ENCODE measurements at regions not wholly inside any gene's neighbourhood (a gene's known extent, or its start where the extent isn't known, plus 50 kb on each side); places are given as distances from the start of the nearest gene placed in this dataset.
"Not testable (repeated sequence)": the region's sequence is repeated elsewhere in the genome, so short reads cannot be mapped to it uniquely, and the experiment has no call there.

DNA sequence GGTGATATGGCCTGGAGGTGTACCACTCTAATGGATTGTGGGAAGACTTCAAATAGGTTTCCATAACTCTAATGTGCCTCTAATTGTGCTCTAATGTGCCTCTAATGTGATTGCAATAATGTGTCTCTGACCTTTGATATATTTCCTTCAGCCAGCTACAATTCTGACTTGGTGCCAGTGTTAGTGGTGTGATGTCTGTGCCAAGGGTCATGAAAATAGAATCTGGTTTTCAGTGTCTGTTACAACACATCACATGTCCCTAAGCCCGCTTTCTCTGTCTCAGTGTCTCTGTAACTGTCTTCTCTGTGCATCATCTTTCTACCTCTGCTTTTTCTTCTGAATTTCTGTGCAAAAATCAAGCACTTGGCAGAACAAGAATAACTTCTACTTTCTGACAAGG, 77.2 kb upstream of the ECI2 start:
- Histone ChIP-seq H3K4me1 (ENCODE audit: low read depth, poor library complexity, severe bottlenecking) (no peaks in the 10 kb centered on the region), H2AFZ (ENCODE audit: low read depth) (no peak overlapping the region)
- TF ChIP-seq, protein P1, sequence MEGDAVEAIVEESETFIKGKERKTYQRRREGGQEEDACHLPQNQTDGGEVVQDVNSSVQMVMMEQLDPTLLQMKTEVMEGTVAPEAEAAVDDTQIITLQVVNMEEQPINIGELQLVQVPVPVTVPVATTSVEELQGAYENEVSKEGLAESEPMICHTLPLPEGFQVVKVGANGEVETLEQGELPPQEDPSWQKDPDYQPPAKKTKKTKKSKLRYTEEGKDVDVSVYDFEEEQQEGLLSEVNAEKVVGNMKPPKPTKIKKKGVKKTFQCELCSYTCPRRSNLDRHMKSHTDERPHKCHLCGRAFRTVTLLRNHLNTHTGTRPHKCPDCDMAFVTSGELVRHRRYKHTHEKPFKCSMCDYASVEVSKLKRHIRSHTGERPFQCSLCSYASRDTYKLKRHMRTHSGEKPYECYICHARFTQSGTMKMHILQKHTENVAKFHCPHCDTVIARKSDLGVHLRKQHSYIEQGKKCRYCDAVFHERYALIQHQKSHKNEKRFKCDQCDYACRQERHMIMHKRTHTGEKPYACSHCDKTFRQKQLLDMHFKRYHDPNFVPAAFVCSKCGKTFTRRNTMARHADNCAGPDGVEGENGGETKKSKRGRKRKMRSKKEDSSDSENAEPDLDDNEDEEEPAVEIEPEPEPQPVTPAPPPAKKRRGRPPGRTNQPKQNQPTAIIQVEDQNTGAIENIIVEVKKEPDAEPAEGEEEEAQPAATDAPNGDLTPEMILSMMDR (conservative IDR thresholded peaks at IDR 0.05; ENCODE audit: low read depth, low read length) = no peak

DNA sequence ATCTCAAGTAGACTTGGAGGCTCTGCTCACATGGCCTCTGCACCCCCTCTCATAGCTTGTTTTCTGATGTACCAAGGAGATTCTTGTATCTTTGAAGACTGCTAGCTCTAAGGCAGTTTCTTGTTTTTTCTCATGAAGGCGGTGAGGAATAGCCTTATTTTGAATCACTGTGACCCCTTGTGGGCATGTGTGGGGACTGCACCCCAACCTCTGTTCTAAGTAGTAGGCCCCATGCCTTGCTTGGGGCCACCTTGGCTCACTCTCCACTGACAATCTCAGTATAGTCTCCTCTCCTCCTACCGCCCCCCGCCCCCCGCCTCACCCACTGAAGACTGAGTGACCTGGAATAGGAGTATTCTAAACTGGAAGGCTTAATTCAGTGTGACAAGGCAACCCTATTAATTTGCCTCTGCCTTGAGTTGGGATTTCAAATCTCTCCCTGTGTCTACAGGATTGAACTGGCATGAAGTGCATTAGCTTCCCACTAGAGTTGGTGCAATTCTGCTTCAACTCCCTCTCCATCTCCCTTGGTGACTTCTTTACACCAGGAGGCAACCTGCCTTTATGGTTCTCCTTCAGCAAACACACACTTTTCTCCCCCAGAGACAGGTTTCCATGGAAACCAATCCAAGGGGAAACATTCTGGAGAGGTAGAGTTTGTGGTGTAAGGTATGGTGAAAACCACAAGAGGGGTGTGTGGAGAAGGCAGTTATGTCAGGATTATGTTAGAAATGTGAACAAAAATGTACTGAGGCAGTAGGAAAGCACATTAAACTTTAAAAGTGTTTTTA, 75.4 kb upstream of the ECI2 start:
- Histone ChIP-seq H3K79me2 (ENCODE audit: insufficient read depth, low read depth) (no peaks in the 10 kb centered on the region), H2AFZ (ENCODE audit: low read depth) (no peak overlapping the region), H4K20me1 (ENCODE audit: insufficient read depth) (no peaks in the 10 kb centered on the region), H3K9ac (no peak overlapping the region), H3K36me3 (ENCODE audit: insufficient read depth) (no peaks in the 10 kb centered on the region), H3K27me3 (ENCODE audit: insufficient read depth, low read depth) (no peaks in the 10 kb centered on the region), H3K27ac (no peak overlapping the region), H3K4me1 (ENCODE audit: low read depth, poor library complexity, severe bottlenecking) (no peaks in the 10 kb centered on the region), H3K4me3 (IDR thresholded peaks at IDR 0.05; ENCODE audit: insufficient read depth, low read depth, low read length) (no peak overlapping the region), H3K4me2 (no peak overlapping the region)
- TF ChIP-seq, protein P1 (conservative IDR thresholded peaks at IDR 0.05; ENCODE audit: low read depth, low read length) = peak; percentile 66

More for the DNA sequence above, 77.2 kb upstream of the ECI2 start:
- Histone ChIP-seq H4K20me1 (ENCODE audit: insufficient read depth) (no peaks in the 10 kb centered on the region), H3K36me3 (ENCODE audit: insufficient read depth) (no peaks in the 10 kb centered on the region), H3K4me2 (no peak overlapping the region), H3K4me3 (IDR thresholded peaks at IDR 0.05; ENCODE audit: insufficient read depth, low read depth, low read length) (no peak overlapping the region), H3K79me2 (ENCODE audit: insufficient read depth, low read depth) (no peaks in the 10 kb centered on the region), H3K27me3 (ENCODE audit: insufficient read depth, low read depth) (no peaks in the 10 kb centered on the region), H3K27ac (no peak overlapping the region), H3K9ac (no peak overlapping the region)

DNA sequence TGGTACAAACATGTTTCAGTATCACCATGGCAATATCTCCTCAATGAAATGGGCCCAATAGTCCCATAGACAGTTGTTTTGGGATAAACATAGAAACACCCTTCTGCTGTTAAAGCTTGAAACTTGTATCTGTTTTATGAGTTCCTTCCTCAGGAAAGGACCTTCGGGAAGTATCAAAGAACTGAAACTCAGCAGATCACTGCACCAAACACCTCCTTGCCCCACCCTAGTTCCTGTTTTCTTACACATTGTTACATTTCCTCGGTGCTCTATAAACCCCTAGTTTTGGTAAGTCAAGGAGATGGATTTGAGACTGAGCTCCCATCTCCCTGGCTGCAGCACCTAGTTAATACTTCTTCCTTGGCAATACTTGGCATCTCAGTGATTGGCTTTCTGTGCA, 73.8 kb upstream of the ECI2 start:
- TF ChIP-seq, protein P1 (conservative IDR thresholded peaks at IDR 0.05; ENCODE audit: low read depth, low read length) = no peak
- Histone ChIP-seq H3K27me3 (ENCODE audit: insufficient read depth, low read depth) (no peaks in the 10 kb centered on the region), H3K4me1 (ENCODE audit: low read depth, poor library complexity, severe bottlenecking) (no peaks in the 10 kb centered on the region), H3K36me3 (ENCODE audit: insufficient read depth) (no peaks in the 10 kb centered on the region), H3K4me2 (no peak overlapping the region), H4K20me1 (ENCODE audit: insufficient read depth) (no peaks in the 10 kb centered on the region), H3K9ac (no peak overlapping the region), H3K79me2 (ENCODE audit: insufficient read depth, low read depth) (no peaks in the 10 kb centered on the region), H2AFZ (ENCODE audit: low read depth) (no peak overlapping the region), H3K27ac (no peak overlapping the region), H3K4me3 (IDR thresholded peaks at IDR 0.05; ENCODE audit: insufficient read depth, low read depth, low read length) (no peak overlapping the region)

DNA sequence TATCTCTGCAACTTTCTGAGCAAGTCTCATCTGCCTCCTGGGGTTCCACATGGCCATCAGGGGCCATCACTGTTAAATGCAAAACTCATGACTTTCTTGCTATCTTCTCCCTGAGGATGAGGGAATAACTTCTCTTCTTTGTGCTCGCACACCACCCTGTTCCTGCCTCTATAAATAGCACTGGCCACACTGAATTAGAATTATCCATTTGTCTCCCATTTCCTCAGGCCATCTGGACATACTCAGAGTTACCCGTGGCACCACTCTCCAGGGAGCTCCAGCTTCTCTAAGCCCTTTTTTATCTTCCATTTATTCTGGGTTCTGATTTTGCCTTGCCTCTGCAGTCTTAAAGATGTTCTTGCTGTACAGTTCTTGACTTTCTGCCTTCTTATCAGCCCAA, 72.8 kb upstream of the ECI2 start:
- Histone ChIP-seq H3K36me3 (ENCODE audit: insufficient read depth) (no peaks in the 10 kb centered on the region), H2AFZ (ENCODE audit: low read depth) (no peak overlapping the region), H3K4me2 (no peak overlapping the region), H4K20me1 (ENCODE audit: insufficient read depth) (no peaks in the 10 kb centered on the region), H3K4me3 (IDR thresholded peaks at IDR 0.05; ENCODE audit: insufficient read depth, low read depth, low read length) (no peak overlapping the region), H3K4me1 (ENCODE audit: low read depth, poor library complexity, severe bottlenecking) (no peaks in the 10 kb centered on the region), H3K9ac (no peak overlapping the region), H3K27me3 (ENCODE audit: insufficient read depth, low read depth) (no peaks in the 10 kb centered on the region), H3K79me2 (ENCODE audit: insufficient read depth, low read depth) (no peaks in the 10 kb centered on the region), H3K27ac (no peak overlapping the region)
- TF ChIP-seq, protein P1 (conservative IDR thresholded peaks at IDR 0.05; ENCODE audit: low read depth, low read length) = no peak

DNA sequence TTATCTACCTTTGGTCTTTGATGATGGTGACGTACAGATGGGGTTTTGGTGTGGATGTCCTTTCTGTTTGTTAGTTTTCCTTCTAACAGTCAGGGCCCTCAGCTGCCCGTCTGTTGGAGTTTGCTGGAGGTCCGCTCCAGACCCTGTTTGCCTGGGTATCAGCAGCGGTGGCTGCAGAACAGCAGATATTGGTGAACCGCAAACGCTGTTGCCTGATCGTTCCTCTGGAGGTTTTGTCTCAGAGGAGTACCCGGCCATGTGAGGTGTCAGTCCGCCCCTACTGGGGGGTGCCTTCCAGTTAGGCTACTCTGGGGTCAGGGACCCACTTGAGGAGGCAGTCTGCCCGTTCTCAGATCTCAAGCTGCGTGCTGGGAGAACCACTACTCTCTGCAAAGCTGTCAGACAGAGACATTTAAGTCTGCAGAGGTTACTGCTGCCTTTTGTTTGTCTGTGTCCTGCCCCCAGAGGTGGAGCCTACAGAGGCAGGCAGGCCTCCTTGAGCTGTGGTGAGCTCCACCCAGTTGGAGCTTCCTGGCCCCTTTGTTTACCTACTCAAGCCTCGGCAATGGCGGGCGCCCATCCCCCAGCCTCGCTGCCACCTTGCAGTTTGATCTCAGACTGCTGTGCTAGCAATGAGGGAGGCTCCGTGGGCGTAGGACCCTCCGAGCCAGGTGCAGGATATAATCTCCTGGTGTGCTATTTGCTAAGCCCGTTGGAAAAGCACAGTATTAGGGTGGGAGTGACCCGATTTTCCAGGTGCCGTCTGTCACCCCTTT, 68.5 kb upstream of the ECI2 start:
- H3K27ac ChIP-seq; H3K27me3 ChIP-seq (ENCODE audit: insufficient read depth, low read depth); H2AFZ ChIP-seq (ENCODE audit: low read depth); H3K4me3 ChIP-seq (IDR thresholded peaks at IDR 0.05; ENCODE audit: insufficient read depth, low read depth, low read length); H3K36me3 ChIP-seq (ENCODE audit: insufficient read depth); H3K4me1 ChIP-seq (ENCODE audit: low read depth, poor library complexity, severe bottlenecking); H3K79me2 ChIP-seq (ENCODE audit: insufficient read depth, low read depth); H3K4me2 ChIP-seq; H3K9ac ChIP-seq; H4K20me1 ChIP-seq (ENCODE audit: insufficient read depth): not testable (repeated sequence)

All from KMS-11 (cell line).